ENCODE measurements at regions not wholly inside any gene's neighbourhood (a gene's known extent, or its start where the extent isn't known, plus 50 kb on each side); places are given as distances from the start of the nearest gene placed in this dataset.
"Not testable (repeated sequence)": the region's sequence is repeated elsewhere in the genome, so short reads cannot be mapped to it uniquely, and the experiment has no call there.

GRCh38 chrX:76509775-76510174 is 82.3 kb downstream of the MAGEE1 start:
- TF ChIP-seq, protein P1, sequence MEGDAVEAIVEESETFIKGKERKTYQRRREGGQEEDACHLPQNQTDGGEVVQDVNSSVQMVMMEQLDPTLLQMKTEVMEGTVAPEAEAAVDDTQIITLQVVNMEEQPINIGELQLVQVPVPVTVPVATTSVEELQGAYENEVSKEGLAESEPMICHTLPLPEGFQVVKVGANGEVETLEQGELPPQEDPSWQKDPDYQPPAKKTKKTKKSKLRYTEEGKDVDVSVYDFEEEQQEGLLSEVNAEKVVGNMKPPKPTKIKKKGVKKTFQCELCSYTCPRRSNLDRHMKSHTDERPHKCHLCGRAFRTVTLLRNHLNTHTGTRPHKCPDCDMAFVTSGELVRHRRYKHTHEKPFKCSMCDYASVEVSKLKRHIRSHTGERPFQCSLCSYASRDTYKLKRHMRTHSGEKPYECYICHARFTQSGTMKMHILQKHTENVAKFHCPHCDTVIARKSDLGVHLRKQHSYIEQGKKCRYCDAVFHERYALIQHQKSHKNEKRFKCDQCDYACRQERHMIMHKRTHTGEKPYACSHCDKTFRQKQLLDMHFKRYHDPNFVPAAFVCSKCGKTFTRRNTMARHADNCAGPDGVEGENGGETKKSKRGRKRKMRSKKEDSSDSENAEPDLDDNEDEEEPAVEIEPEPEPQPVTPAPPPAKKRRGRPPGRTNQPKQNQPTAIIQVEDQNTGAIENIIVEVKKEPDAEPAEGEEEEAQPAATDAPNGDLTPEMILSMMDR (IDR thresholded peaks at IDR 0.05), result no peak
- TF ChIP-seq ZFX (IDR thresholded peaks at IDR 0.05; ENCODE audit: borderline replicate concordance), result no peak
- no peak overlapping the region for H3K27ac ChIP-seq

DNA sequence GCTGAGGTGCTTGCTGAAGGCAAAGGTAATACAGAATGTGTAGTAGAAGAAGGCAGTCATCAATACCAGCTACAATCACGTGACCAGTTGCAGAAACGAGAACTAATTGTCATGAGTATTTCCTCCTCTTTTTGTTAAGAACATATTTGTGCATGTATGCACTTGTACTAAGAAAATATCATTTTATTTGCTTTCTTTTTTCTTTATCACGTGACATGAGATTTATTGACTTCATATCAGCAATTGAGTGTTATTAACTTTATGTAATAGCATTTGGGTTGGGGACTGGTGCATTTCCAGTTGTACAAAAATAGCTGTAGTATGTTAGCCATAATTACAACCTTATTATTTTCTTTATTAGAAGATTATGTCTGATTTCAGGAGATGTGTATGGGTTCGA is 90.0 kb downstream of the MAGEE1 start:
- TF ChIP-seq ZFX (IDR thresholded peaks at IDR 0.05; ENCODE audit: borderline replicate concordance), result no peak
- H3K27ac ChIP-seq, result no peak overlapping the region

DNA sequence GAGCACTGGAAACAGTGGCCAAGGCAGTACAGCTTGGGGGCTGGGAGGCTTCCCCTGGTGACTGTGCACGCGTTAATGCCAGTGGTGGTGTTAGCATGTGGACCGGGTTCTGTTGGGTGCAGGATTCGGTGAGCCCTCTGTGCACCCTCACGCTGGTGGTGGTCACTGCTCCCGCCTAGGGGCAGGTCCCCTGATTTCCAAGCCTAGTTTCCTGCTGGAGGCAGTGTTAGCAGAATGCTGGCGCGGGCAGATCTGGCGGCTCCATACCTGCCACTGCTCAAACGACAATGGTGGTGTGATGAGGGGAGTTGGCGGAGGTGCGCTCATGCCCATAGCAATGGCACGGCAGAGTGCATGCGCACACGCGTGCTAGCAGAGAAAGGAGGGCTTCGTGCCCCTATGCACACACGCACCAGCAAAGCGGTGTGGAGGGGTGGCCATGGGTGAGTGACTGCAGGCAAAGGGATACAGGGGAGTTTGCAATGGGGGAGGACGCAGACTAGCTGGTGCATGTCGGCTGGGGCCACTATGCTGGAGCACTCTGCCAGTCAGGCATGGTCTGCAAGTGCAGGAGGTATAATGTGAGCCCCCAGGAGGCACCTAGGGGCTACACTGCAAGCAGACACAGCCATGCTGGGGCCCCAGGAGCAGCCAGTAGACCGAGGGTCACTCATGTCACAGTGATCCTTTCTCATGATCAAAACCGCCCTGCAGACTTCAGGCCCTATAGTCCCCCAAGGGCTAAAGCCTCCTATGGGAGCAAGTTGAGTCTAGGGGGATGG is 93.0 kb downstream of the MAGEE1 start:
- no peak overlapping the region for H3K27ac ChIP-seq
- TF ChIP-seq, protein P1 (IDR thresholded peaks at IDR 0.05), result no peak
- no peak for TF ChIP-seq ZFX (IDR thresholded peaks at IDR 0.05; ENCODE audit: borderline replicate concordance)

DNA sequence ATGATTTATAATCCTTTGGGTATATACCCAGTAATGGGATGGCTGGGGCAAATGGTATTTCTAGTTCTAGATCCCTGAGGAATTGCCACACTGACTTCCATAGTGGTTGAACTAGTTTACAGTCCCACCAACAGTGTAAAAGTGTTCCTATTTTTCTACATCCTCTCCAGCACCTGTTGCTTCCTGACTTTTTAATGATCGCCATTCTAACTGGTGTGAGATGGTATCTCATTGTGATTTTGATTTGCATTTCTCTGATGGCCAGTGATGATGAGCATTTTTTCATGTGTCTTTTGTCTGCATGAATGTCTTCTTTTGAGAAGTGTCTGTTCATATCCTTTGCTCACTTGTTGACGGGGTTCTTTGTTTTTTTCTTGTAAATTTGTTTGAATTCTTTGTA is 108.2 kb downstream of the MAGEE1 start:
- not testable (repeated sequence) for H3K27ac ChIP-seq

GRCh38 chrX:76538860-76539259 is 111.3 kb downstream of the MAGEE1 start:
- no peak for TF ChIP-seq ZFX (IDR thresholded peaks at IDR 0.05; ENCODE audit: borderline replicate concordance)
- TF ChIP-seq, protein P1 (IDR thresholded peaks at IDR 0.05), result peak; percentile 6; the same call in 1 of the 2 replicates
- H3K27ac ChIP-seq, result no peak overlapping the region

DNA sequence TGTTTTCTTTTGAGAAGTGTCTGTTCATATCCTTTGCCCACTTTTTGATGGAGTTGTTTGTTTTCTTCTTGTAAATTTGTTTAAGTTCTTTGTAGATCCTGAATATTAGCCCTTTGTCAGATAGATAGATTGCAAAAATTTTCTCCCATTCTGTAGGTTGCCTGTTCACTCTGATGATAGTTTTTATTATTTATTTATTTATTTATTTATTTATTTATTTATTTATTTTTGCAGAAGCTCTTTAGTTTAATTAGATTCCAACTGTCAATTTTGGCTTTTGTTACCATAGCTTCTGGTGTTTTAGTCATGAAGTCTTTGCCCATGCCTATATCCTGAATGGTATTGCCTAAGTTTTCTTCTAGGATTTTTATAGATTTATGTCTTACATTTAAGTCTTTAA is 115.9 kb downstream of the MAGEE1 start:
- H3K27ac ChIP-seq, result not testable (repeated sequence)

GRCh38 chrX:76550016-76550415 is 122.5 kb downstream of the MAGEE1 start:
- H3K27ac ChIP-seq, result no peak overlapping the region
- TF ChIP-seq, protein P1 (IDR thresholded peaks at IDR 0.05), result no peak
- TF ChIP-seq ZFX (IDR thresholded peaks at IDR 0.05; ENCODE audit: borderline replicate concordance), result no peak

DNA sequence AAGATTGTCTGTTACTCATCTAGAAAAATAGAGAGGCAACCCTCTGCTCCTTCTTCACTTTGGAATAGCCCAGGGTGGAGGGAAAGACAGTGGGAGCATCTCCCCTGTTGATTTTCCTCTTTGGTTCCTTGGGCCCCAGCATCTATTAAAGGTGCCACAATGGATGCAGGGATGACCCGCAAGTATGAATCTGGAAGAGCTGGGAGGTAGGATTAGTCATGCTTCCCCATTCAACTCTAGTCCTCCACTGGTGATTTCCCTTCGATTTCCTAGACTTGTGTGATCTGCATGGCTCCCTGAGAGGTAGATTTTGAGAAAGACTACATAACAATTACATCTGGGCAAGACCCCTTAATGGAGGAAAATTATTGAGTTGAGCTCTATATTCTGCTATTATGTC is 127.8 kb downstream of the MAGEE1 start:
- TF ChIP-seq, protein P1 (IDR thresholded peaks at IDR 0.05), result no peak
- no peak for TF ChIP-seq ZFX (IDR thresholded peaks at IDR 0.05; ENCODE audit: borderline replicate concordance)
- no peak overlapping the region for H3K27ac ChIP-seq

DNA sequence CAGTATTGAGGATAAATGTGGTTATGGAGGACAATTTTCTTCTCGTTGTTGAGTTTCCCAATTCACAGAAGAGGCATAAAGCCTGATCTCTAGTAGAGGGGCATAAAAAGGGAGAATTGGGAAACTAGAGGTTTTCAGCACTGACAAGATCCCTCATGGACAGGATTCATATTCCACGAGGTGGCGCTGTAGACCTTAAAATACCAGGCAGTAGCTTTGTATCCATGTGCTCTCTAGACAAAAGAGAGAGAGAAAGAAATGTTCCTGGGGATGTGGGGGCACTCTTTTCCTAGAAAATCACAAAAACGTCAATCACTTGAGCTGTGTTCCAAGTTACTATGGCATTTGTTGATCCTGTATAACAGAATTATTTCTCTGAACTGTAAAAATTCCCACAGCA is 128.3 kb downstream of the MAGEE1 start:
- H3K27ac ChIP-seq, result no peak overlapping the region
- TF ChIP-seq ZFX (IDR thresholded peaks at IDR 0.05; ENCODE audit: borderline replicate concordance), result no peak
- TF ChIP-seq, protein P1 (IDR thresholded peaks at IDR 0.05), result peak; percentile 36

GRCh38 chrX:76564842-76565241 is 137.3 kb downstream of the MAGEE1 start:
- H3K27ac ChIP-seq, result not testable (repeated sequence)
